Mesendoderm (in vitro differentiated cells): ENCODE measurements at regions not wholly inside any gene's neighbourhood (a gene's known extent, or its start where the extent isn't known, plus 50 kb on each side); places are given as distances from the start of the nearest gene placed in this dataset. TPM values are rescaled to one million over a fixed set of nuclear protein-coding genes. Genes with fewer than 3 reads are reported as not detected.

ENCODE experiments used
- DNase-seq: peaks from one replicate; pipeline ENCODE4 v3.0.0; 2013
- H2AK5ac ChIP-seq: 2 replicates; pipeline ENCODE4 v1.6.1; 2013; ENCODE audit warnings: low read length, inconsistent platforms
- H2BK120ac ChIP-seq: 2 replicates; pipeline ENCODE4 v1.6.1; 2013; ENCODE audit warnings: low read depth, mild to moderate bottlenecking, low read length, moderate library complexity, mixed read lengths
- H2BK15ac ChIP-seq: replicated peaks from 2 replicates; pipeline ENCODE4 v1.6.1; 2013; ENCODE audit warnings: low read depth, mild to moderate bottlenecking, moderate library complexity
- H2BK5ac ChIP-seq: 2 replicates; pipeline ENCODE4 v1.6.1; 2013; ENCODE audit warnings: low read length, inconsistent platforms
- H3K18ac ChIP-seq: 2 replicates; pipeline ENCODE4 v1.6.1; 2013; ENCODE audit warnings: mild to moderate bottlenecking, low read length, mixed read lengths
- H3K23ac ChIP-seq: one replicate; pipeline ENCODE4 v1.6.1; 2013; ENCODE audit warnings: low read length
- H3K27ac ChIP-seq: 2 replicates; pipeline ENCODE4 v1.5.1; 2013; ENCODE audit warnings: low read depth, mild to moderate bottlenecking, inconsistent platforms, low read length, moderate library complexity
- H3K27me3 ChIP-seq: 2 replicates; pipeline ENCODE4 v1.6.1; 2013; ENCODE audit warnings: low read length, control low read depth, mild to moderate bottlenecking, inconsistent platforms; ENCODE audit not compliant: insufficient read depth, poor library complexity
- H3K36me3 ChIP-seq: 2 replicates; pipeline ENCODE4 v1.6.1; 2013; ENCODE audit warnings: low read length, inconsistent platforms; ENCODE audit not compliant: control insufficient read depth, insufficient read depth
- H3K4ac ChIP-seq: one replicate; pipeline ENCODE4 v1.6.1; 2013; ENCODE audit warnings: low read depth, mild to moderate bottlenecking, low read length, moderate library complexity
- H3K4me1 ChIP-seq: 2 replicates; pipeline ENCODE4 v1.6.1; 2013; ENCODE audit warnings: low read depth, low read length, inconsistent platforms; ENCODE audit not compliant: control insufficient read depth
- H3K4me2 ChIP-seq: 2 replicates; pipeline ENCODE4 v1.6.1; 2013; ENCODE audit warnings: low read length
- H3K4me3 ChIP-seq: 2 replicates; pipeline ENCODE4 v1.5.1; 2013; ENCODE audit warnings: mild to moderate bottlenecking, low read length
- H3K56ac ChIP-seq: one replicate; pipeline ENCODE4 v1.6.1; 2013; ENCODE audit warnings: low read length
- H3K79me1 ChIP-seq: 2 replicates; pipeline ENCODE4 v1.6.1; 2013; ENCODE audit warnings: low read length, inconsistent platforms
- H3K79me2 ChIP-seq: 2 replicates; pipeline ENCODE4 v1.6.1; 2013; ENCODE audit warnings: mild to moderate bottlenecking, low read length; ENCODE audit not compliant: control insufficient read depth, insufficient read depth
- H3K9ac ChIP-seq: 2 replicates; pipeline ENCODE4 v1.6.1; 2013; ENCODE audit warnings: low read length, inconsistent platforms
- H4K5ac ChIP-seq: one replicate; pipeline ENCODE4 v1.6.1; 2013; ENCODE audit warnings: low read length
- H4K8ac ChIP-seq: one replicate; pipeline ENCODE4 v1.6.1; 2013; ENCODE audit warnings: low read depth, mild to moderate bottlenecking, control low read depth, low read length, moderate library complexity
- WGBS: extraction: QIAGEN DNeasy Blood & Tissue Kit; methylation state at CpG from one replicate; pipeline ENCODE4 v1.1.7; 2013; ENCODE audit warnings: low lambda C conversion rate, missing lambda C conversion rate; ENCODE audit not compliant: insufficient coverage; ENCODE audit errors: extremely low coverage; 5-methylcytosine and 5-hydroxymethylcytosine counted together
- small RNA-seq: library from polyadenylated mRNA; stranded (forward); fragments of <200 nt; extraction: miRNeasy Mini kit (QIAGEN cat#:217004); gene quantifications from one replicate; pipeline ENCODE3, GENCODE V24; 2013; ENCODE audit not compliant: insufficient read depth

DNA sequence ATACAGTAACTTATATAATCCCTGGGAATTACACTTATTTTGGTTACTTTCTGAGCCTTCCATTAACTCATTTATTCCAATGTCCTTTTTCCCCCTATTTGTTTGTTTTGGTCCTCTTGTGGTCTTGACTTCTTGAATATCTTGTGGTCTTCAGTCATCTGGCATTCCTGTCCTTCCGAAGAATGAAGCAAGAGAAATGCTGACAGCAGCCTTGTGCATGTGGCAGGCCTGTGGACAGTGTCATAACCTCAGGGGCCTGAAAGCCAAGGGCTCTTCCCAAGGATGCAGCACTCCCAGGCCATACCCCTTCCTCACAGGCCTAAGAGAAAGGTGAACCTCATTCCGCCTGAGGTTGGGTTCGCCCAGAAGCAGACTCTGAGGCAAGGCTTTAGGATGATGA, 470.2 kb downstream of the DISC1 start:
- H4K5ac ChIP-seq: no peak overlapping the region
- no peak overlapping the region for H2BK5ac ChIP-seq
- no peaks in the 10 kb centered on the region for H3K79me1 ChIP-seq
- no peak overlapping the region for H3K27ac ChIP-seq
- H3K27me3 ChIP-seq: no peaks in the 10 kb centered on the region
- no peak overlapping the region for H2BK15ac ChIP-seq
- no CpG with 5 or more reads among the region's 3 CpGs for WGBS
- no peaks in the 10 kb centered on the region for H3K36me3 ChIP-seq
- no peak overlapping the region for H4K8ac ChIP-seq
- no peaks in the 10 kb centered on the region for H3K79me2 ChIP-seq
- no peak overlapping the region for H3K56ac ChIP-seq
- no peak overlapping the region for H3K23ac ChIP-seq
- no peak for DNase-seq
- H3K4me3 ChIP-seq: no peak overlapping the region
- no peak overlapping the region for H2AK5ac ChIP-seq
- H3K9ac ChIP-seq: no peak overlapping the region
- no peaks in the 10 kb centered on the region for H3K4me1 ChIP-seq
- no peak overlapping the region for H3K4ac ChIP-seq
- no peak overlapping the region for H2BK120ac ChIP-seq
- no peak overlapping the region for H3K18ac ChIP-seq
- H3K4me2 ChIP-seq: no peak overlapping the region

Small RNA genes lying in the stretch of these regions (small RNA-seq; reads per million reads assigned to genes)
- not detected for gene BX323014.1
- not detected for gene RN7SL299P
